ENCODE measurements at regions not wholly inside any gene's neighbourhood (a gene's known extent, or its start where the extent isn't known, plus 50 kb on each side); places are given as distances from the start of the nearest gene placed in this dataset.

DNA sequence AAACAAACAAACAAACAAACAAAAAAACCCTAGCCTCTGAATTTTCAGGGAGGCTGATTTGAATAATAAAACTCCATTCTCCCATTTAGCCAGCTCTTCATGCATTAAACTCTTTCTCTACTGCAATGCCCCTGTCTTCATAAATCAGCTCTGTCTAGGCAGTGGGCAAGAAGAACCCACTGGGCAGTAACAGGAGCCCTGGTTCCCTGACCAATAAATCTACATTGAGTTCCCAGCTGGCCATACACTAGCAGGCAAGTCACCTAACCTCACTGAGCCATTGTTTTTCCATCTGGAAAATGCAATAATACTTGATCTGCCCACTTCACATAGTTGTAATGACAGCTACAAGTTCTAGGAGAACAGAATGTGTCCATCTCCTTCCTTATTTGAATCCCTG, 57.6 kb upstream of the YPEL5 start:
- TF ChIP-seq CTCF (IDR thresholded peaks at IDR 0.05; ENCODE audit: low read depth, low read length): no peak
- H3K27me3 ChIP-seq: peaks cover 8% of the 10 kb centered on the region
- DNase-seq (ENCODE audit: low read depth in 1 of 2, low spot score in 1 of 2): no peak
- H3K4me3 ChIP-seq: no peak overlapping the region
- no peaks in the 10 kb centered on the region for H3K36me3 ChIP-seq
- H3K27ac ChIP-seq: no peak overlapping the region
- H3K9me3 ChIP-seq (ENCODE audit: low read depth): no peaks in the 10 kb centered on the region
- no peaks in the 10 kb centered on the region for H3K4me1 ChIP-seq (ENCODE audit: low read depth)

DNA sequence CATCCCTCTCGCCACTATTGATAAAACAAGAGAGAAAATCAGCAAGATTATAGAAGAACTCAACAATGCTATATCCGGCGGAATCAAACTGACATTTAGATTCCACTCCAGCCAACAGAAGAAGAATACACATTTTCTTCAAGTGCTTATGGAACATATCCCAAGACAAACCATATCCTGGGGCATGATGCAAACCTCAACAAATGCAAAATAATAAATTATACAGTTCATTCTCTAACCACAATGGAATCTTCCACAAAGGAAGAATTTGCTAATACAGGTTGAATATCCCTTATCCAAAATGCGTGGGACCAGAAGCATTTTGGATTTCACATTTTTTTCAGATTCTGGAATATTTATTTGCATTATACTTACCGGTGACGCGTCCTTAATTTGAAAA, 51.4 kb upstream of the YPEL5 start:
- Histone ChIP-seq H3K27me3 (peaks cover 9% of the 10 kb centered on the region), H3K36me3 (no peaks in the 10 kb centered on the region)
- DNase-seq (ENCODE audit: low read depth in 1 of 2, low spot score in 1 of 2): no peak

DNA sequence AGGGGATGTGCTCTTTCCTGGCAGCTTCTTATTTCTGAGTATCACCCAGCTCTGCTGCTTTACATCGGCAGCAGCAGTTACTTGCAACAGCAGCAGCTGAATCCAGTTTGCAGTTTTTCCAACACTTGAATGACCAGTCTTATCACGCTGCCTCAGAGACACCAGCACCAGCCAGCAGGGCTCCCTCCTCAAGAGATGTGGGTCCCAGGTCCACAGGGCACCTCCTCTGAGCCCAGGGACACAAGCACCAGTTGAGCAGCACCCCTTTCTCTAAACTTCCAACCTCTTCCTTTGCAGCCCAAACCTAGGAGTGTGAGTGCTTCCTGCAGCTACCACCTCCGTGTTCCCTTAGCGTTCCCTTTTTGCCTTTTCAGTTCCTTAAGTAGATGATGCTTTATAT, 50.4 kb upstream of the YPEL5 start:
- H3K4me3 ChIP-seq: no peak overlapping the region
- no peak overlapping the region for H3K27ac ChIP-seq
- no peak for DNase-seq (ENCODE audit: low read depth in 1 of 2, low spot score in 1 of 2)
- no peaks in the 10 kb centered on the region for H3K4me1 ChIP-seq (ENCODE audit: low read depth)
- TF ChIP-seq CTCF (IDR thresholded peaks at IDR 0.05; ENCODE audit: low read depth, low read length): no peak
- no peaks in the 10 kb centered on the region for H3K9me3 ChIP-seq (ENCODE audit: low read depth)
- H3K27me3 ChIP-seq: peaks cover 7% of the 10 kb centered on the region
- H3K36me3 ChIP-seq: no peaks in the 10 kb centered on the region

More for the DNA sequence above, 51.4 kb upstream of the YPEL5 start:
- no peak for TF ChIP-seq CTCF (IDR thresholded peaks at IDR 0.05; ENCODE audit: low read depth, low read length)
- Histone ChIP-seq H3K4me1 (ENCODE audit: low read depth) (no peaks in the 10 kb centered on the region), H3K27ac (no peak overlapping the region), H3K9me3 (ENCODE audit: low read depth) (no peaks in the 10 kb centered on the region), H3K4me3 (no peak overlapping the region)

All from cardiac muscle cell (in vitro differentiated cells and primary cell).